ENCODE measurements at regions not wholly inside any gene's neighbourhood (a gene's known extent, or its start where the extent isn't known, plus 50 kb on each side); places are given as distances from the start of the nearest gene placed in this dataset.

DNA sequence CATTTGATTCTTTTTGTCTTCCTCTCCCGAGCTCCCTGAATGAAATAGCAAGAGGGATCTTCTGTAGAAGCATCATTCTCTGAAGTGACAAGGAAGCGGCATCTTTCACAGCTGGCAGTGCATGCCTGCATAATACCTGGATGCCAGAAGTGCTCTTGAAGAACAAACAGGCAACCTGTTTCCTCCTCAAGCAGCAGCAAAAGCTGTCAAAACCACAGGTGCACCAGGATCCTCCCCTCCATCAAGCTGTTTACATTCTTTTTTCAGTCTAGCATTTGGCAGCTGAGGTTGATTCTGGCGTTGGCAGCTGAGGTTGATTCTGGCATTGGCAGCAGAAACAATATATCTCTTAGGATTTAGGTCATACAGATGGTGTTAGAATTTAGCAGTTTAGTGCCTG, 979.0 kb downstream of the TUSC7 start:
- H3K27me3 ChIP-seq (replicated peaks; ENCODE audit: insufficient read depth) = no peaks in the 10 kb centered on the region
- H3K36me3 ChIP-seq = no peaks in the 10 kb centered on the region
- no peak overlapping the region for H3K4me3 ChIP-seq
- 53% methylated on average over 3 of the region's 3 CpGs for WGBS
- H3K27ac ChIP-seq = no peak overlapping the region
- no peaks in the 10 kb centered on the region for H3K4me1 ChIP-seq (replicated peaks)
- no peak for DNase-seq (ENCODE audit: low spot score)
- no peak for TF ChIP-seq POLR2A (IDR thresholded peaks at IDR 0.05)
- TF ChIP-seq, protein P1, sequence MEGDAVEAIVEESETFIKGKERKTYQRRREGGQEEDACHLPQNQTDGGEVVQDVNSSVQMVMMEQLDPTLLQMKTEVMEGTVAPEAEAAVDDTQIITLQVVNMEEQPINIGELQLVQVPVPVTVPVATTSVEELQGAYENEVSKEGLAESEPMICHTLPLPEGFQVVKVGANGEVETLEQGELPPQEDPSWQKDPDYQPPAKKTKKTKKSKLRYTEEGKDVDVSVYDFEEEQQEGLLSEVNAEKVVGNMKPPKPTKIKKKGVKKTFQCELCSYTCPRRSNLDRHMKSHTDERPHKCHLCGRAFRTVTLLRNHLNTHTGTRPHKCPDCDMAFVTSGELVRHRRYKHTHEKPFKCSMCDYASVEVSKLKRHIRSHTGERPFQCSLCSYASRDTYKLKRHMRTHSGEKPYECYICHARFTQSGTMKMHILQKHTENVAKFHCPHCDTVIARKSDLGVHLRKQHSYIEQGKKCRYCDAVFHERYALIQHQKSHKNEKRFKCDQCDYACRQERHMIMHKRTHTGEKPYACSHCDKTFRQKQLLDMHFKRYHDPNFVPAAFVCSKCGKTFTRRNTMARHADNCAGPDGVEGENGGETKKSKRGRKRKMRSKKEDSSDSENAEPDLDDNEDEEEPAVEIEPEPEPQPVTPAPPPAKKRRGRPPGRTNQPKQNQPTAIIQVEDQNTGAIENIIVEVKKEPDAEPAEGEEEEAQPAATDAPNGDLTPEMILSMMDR (IDR thresholded peaks at IDR 0.05) = no peak
- TF ChIP-seq POLR2AphosphoS5 (IDR thresholded peaks at IDR 0.05) = no peak
- no peaks in the 10 kb centered on the region for H3K9me3 ChIP-seq
- intact Hi-C loops (cut with DNase I) = no loop called here

DNA sequence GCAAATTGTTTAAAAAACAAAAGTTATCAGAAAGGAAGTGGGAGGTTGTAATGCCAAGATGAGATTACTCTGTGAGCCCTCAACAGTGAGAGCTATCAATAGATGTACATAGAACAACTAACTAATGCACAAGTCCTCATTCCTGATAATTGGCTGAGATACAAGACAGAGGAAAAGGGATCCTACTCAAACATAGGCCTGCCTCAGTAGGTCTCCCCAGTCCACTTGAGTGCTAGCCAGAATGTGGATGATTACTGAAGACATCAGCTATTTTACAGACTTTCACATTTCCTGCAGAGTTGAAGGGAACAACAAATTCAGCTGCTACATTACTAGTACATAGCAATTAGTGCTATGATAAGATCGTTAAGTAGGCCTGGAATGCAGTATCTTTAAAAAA, 981.9 kb downstream of the TUSC7 start:
- TF ChIP-seq POLR2AphosphoS5 (IDR thresholded peaks at IDR 0.05) (no peak), POLR2A (IDR thresholded peaks at IDR 0.05) (no peak)
- TF ChIP-seq, protein P1 (IDR thresholded peaks at IDR 0.05) = no peak
- Histone ChIP-seq H3K36me3 (no peaks in the 10 kb centered on the region), H3K9me3 (no peaks in the 10 kb centered on the region), H3K4me3 (no peak overlapping the region), H3K4me1 (replicated peaks) (no peaks in the 10 kb centered on the region), H3K27me3 (replicated peaks; ENCODE audit: insufficient read depth) (no peaks in the 10 kb centered on the region), H3K27ac (no peak overlapping the region)
- 65% methylated on average over 1 of the region's 1 CpG for WGBS
- intact Hi-C loops (cut with DNase I) = no loop called here
- DNase-seq (ENCODE audit: low spot score) = no peak

DNA sequence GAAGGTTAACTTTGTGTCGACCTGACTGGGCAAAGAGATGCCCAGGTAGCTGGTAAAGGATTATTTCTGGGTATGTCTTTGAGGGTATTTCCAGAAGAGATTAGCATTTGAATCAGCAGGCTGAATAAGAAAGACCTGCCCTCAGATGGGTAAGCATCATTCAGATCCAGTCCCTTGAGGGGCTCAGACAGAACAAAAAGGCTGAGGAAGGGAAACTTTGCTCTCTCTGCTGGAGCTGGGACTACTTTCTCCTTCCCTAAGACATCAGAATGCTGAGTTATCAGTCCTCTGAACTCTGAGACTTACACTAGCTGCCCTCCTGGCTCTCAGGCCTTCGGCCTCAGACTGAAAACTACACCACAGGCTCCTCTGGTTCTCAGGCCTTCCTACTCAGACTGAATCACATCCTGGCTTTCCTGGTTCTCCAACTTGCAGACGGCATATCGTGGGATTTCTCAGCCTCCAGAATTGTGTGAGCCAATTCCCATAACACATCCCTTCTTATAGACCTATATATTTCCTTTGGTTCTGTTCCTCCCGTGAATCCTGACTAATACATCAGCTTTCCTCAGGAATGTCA, 982.9 kb downstream of the TUSC7 start:
- intact Hi-C loops (cut with DNase I) = no loop called here
- H3K27me3 ChIP-seq (replicated peaks; ENCODE audit: insufficient read depth) = no peaks in the 10 kb centered on the region
- TF ChIP-seq POLR2A (IDR thresholded peaks at IDR 0.05) = no peak
- TF ChIP-seq POLR2AphosphoS5 (IDR thresholded peaks at IDR 0.05) = no peak
- TF ChIP-seq, protein P1 (IDR thresholded peaks at IDR 0.05) = no peak
- H3K4me3 ChIP-seq = no peak overlapping the region
- no peaks in the 10 kb centered on the region for H3K36me3 ChIP-seq
- H3K9me3 ChIP-seq = no peaks in the 10 kb centered on the region
- H3K4me1 ChIP-seq (replicated peaks) = no peaks in the 10 kb centered on the region
- H3K27ac ChIP-seq = no peak overlapping the region
- WGBS = 88% methylated on average over 5 of the region's 5 CpGs
- DNase-seq (ENCODE audit: low spot score) = no peak

DNA sequence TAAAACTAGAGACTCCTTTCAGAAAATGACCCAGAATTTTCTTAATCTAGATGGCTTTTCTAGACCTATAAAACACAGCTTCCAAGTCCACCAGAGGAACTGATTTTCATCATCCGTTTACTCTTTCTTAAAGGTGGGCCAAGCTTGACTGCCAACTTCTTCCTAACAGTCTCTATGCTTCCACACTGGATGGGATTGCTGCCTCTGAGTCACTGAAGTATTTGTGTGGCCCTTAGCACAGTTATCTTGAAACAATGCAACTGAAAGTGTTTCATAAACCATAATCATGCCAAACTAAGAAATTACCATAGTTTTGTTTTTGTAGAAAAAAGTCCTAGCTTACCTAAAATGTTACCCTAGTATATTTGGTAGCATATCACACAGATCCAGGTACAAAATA, 985.7 kb downstream of the TUSC7 start:
- H3K4me1 ChIP-seq (replicated peaks) = no peaks in the 10 kb centered on the region
- no peaks in the 10 kb centered on the region for H3K9me3 ChIP-seq
- DNase-seq (ENCODE audit: low spot score) = no peak
- TF ChIP-seq, protein P1 (IDR thresholded peaks at IDR 0.05) = no peak
- TF ChIP-seq POLR2A (IDR thresholded peaks at IDR 0.05) = no peak
- no peak for TF ChIP-seq POLR2AphosphoS5 (IDR thresholded peaks at IDR 0.05)
- no peak overlapping the region for H3K4me3 ChIP-seq
- intact Hi-C loops (cut with DNase I) = no loop called here
- H3K36me3 ChIP-seq = no peaks in the 10 kb centered on the region
- no peaks in the 10 kb centered on the region for H3K27me3 ChIP-seq (replicated peaks; ENCODE audit: insufficient read depth)
- WGBS = 37% methylated on average over 1 of the region's 1 CpG
- H3K27ac ChIP-seq = no peak overlapping the region

DNA sequence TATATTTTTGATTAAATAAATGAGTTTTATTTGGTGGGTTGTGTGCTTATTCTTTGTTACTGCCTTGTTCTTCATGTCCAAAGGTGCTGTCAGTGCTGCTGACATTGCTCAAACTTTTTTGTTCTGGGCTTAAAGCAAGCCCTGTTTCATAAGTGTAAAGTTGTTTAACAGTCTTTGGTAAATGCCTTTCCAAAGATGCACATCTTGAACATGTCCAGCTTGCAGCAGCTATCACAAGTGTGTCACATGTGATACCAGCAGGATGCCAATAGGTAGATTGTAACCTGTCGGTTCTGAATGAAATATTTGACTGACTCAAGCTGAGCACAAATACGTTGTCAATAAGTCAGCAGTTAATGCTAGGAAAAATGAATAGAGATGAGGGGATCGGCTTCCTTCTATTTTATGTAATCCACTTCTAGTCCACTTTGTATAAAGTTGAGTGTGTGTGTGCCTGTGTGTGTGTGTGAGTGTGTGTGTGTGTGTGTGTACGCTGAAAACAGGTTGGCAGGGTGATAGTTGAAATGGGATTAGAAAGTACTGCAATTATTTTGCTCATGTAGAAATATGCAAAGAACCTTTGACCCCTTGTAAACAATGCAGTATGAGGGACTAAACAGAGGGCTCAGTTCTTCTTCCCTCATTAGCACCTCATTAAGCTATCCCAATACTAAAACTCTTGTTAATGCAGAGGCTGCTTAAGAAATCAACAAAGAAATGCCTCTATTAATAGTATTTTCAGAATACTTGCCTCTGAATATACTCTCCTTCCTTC, 986.5 kb downstream of the TUSC7 start:
- TF ChIP-seq, protein P1 (IDR thresholded peaks at IDR 0.05) = no peak
- TF ChIP-seq POLR2A (IDR thresholded peaks at IDR 0.05) = no peak
- no peak for TF ChIP-seq POLR2AphosphoS5 (IDR thresholded peaks at IDR 0.05)
- Histone ChIP-seq H3K27ac (no peak overlapping the region), H3K4me1 (replicated peaks) (no peaks in the 10 kb centered on the region), H3K4me3 (no peak overlapping the region), H3K36me3 (no peaks in the 10 kb centered on the region), H3K9me3 (no peaks in the 10 kb centered on the region), H3K27me3 (replicated peaks; ENCODE audit: insufficient read depth) (no peaks in the 10 kb centered on the region)
- no peak for DNase-seq (ENCODE audit: low spot score)
- WGBS = 83% methylated on average over 4 of the region's 4 CpGs
- intact Hi-C loops (cut with DNase I) = no loop called here

Measured in prostate gland (tissue), 2 donors.